Thymus (tissue), 11 donors: ENCODE measurements at regions not wholly inside any gene's neighbourhood (a gene's known extent, or its start where the extent isn't known, plus 50 kb on each side); places are given as distances from the start of the nearest gene placed in this dataset.

ENCODE experiments used
- DNase-seq, 9 donors: peaks; one replicate each; pipeline ENCODE4 v3.0.0-alpha.2; 2013; ENCODE audit warnings: low spot score in 9 of 9, low read depth in 6 of 9, missing footprints in 1 of 9
- H3K27ac ChIP-seq, 2 donors: one replicate each; pipeline ENCODE4 v1.5.1; 2013; ENCODE audit warnings: control low read depth in 1 of 2, low read depth in 1 of 2, low read length in 1 of 2, mild to moderate bottlenecking in 1 of 2, moderate library complexity in 1 of 2
- H3K27me3 ChIP-seq, 2 donors: one replicate each; pipeline ENCODE4 v1.5.1; 2013; ENCODE audit warnings: low read length in 1 of 2; ENCODE audit not compliant: control insufficient read depth in 2 of 2, insufficient read depth in 1 of 2
- H3K36me3 ChIP-seq, 2 donors: one replicate each; pipeline ENCODE4 v1.5.1; 2013; ENCODE audit warnings: low read length in 1 of 2, mild to moderate bottlenecking in 1 of 2, moderate library complexity in 1 of 2; ENCODE audit not compliant: control insufficient read depth in 2 of 2, insufficient read depth in 2 of 2
- H3K4me1 ChIP-seq, 2 donors: one replicate each; pipeline ENCODE4 v1.5.1; 2013; ENCODE audit warnings: low read length in 2 of 2; ENCODE audit not compliant: control insufficient read depth in 2 of 2, insufficient read depth in 2 of 2
- H3K4me3 ChIP-seq, 2 donors: one replicate each; pipeline ENCODE4 v1.5.1; 2013; ENCODE audit warnings: low read length in 2 of 2, control low read depth in 1 of 2, mild to moderate bottlenecking in 1 of 2
- H3K9me3 ChIP-seq, 2 donors: one replicate each; pipeline ENCODE4 v1.5.1; 2013; ENCODE audit warnings: low read length in 1 of 2, mild to moderate bottlenecking in 1 of 2; ENCODE audit not compliant: control insufficient read depth in 2 of 2, insufficient read depth in 1 of 2
- WGBS: extraction: QIAGEN DNeasy Blood & Tissue Kit; methylation state at CpG from one replicate; pipeline ENCODE4 v1.1.7; 2013; 5-methylcytosine and 5-hydroxymethylcytosine counted together
- donor health status: healthy.

DNA sequence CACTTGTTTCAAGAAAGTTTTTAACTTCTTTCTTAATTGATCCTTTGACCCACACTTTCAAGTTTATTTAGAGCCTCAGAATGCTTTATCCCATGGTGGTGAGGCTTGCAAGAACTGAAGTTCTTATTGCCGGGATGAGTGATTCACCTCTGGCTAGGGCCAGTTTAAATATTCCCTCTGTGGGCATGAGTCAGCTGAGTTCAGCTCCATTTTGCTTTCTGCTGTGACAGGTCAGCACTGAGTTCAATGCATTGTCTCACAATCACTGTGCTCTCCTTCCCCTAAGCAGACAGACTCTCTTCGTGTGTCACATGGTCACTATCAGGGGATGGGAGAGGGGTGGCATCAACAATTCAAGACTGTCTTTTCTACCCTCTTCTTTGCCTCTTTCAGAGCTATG, 514.6 kb upstream of the FBXO33 start:
- H3K4me1 ChIP-seq, result no peaks in the 10 kb centered on the region
- no peaks in the 10 kb centered on the region for H3K9me3 ChIP-seq
- H3K27ac ChIP-seq, result no peak overlapping the region
- H3K4me3 ChIP-seq, result no peak overlapping the region
- H3K36me3 ChIP-seq, result no peaks in the 10 kb centered on the region
- WGBS, result 90% methylated on average over 2 of the region's 2 CpGs
- DNase-seq, result no peak
- H3K27me3 ChIP-seq, result no peaks in the 10 kb centered on the region

DNA sequence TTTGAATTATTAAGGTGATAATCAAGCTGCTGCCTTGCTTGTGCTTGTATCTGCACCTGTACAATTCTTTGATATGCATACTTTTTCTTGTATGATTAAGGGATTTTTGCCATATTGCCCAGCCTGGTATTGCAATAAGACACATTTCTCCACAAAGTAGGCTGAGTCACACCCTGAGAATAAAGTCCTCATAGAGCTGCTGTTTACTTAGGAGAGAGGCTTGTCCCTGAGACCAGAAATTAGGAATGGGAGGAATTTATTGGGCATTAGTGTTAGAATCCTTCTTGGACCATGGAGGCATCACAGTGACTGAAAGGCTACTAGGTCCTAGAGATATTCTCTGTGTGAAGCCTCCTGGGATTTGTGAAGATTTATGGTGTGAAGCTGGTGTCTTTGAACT, 506.8 kb upstream of the FBXO33 start:
- Histone ChIP-seq H3K36me3 (no peaks in the 10 kb centered on the region), H3K9me3 (no peaks in the 10 kb centered on the region), H3K4me1 (no peaks in the 10 kb centered on the region), H3K27me3 (no peaks in the 10 kb centered on the region), H3K4me3 (no peak overlapping the region), H3K27ac (no peak overlapping the region)
- no peak for DNase-seq

- no peak for DNase-seq
These were observed 480.2 kb upstream of the FBXO33 start for GRCh38 chr14:39912192-39913100.

GRCh38 chr14:39897657-39898056, 465.4 kb upstream of the FBXO33 start:
- DNase-seq, result no peak
- Histone ChIP-seq H3K27ac (no peak overlapping the region), H3K4me3 (no peak overlapping the region), H3K9me3 (no peaks in the 10 kb centered on the region), H3K27me3 (no peaks in the 10 kb centered on the region), H3K36me3 (no peaks in the 10 kb centered on the region), H3K4me1 (no peaks in the 10 kb centered on the region)
- 96% methylated on average over 2 of the region's 2 CpGs for WGBS

More at GRCh38 chr14:39912192-39913100, 480.2 kb upstream of the FBXO33 start:
- Histone ChIP-seq H3K4me3 (no peak overlapping the region), H3K4me1 (no peaks in the 10 kb centered on the region), H3K27ac (no peak overlapping the region), H3K27me3 (no peaks in the 10 kb centered on the region), H3K9me3 (no peaks in the 10 kb centered on the region), H3K36me3 (no peaks in the 10 kb centered on the region)
- WGBS, result 87% methylated on average over 6 of the region's 6 CpGs

DNA sequence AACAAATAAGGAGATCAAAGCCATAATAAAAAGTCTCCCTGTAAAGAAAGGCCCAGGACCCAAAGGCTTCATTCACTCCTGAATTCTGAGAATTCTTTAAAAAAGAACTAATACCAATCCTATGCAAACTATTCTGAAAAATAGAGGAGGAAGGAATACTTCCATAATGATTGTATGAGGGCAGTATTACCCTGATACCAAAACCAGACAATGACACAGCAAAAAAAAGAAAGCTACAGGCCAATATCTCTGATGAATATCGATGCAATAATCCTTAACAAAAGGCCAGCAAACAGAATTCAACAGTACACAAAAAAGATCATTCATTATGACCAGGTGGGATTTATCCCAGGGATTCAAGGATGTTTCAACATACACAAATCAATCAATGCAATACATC, 457.8 kb upstream of the FBXO33 start:
- Histone ChIP-seq H3K4me3 (no peak overlapping the region), H3K9me3 (peaks cover 1 to 6% of the 10 kb centered on the region in 2 donors), H3K36me3 (no peaks in the 10 kb centered on the region), H3K27ac (no peak overlapping the region), H3K27me3 (no peaks in the 10 kb centered on the region), H3K4me1 (no peaks in the 10 kb centered on the region)
- no peak for DNase-seq
- 92% methylated on average over 1 of the region's 1 CpG for WGBS

GRCh38 chr14:39884091-39884490, 451.9 kb upstream of the FBXO33 start:
- H3K4me3 ChIP-seq, result no peak overlapping the region
- peaks cover 1 to 6% of the 10 kb centered on the region in 2 donors for H3K9me3 ChIP-seq
- no peak for DNase-seq
- no peaks in the 10 kb centered on the region for H3K4me1 ChIP-seq
- no peaks in the 10 kb centered on the region for H3K27me3 ChIP-seq
- no peak overlapping the region for H3K27ac ChIP-seq
- H3K36me3 ChIP-seq, result no peaks in the 10 kb centered on the region

DNA sequence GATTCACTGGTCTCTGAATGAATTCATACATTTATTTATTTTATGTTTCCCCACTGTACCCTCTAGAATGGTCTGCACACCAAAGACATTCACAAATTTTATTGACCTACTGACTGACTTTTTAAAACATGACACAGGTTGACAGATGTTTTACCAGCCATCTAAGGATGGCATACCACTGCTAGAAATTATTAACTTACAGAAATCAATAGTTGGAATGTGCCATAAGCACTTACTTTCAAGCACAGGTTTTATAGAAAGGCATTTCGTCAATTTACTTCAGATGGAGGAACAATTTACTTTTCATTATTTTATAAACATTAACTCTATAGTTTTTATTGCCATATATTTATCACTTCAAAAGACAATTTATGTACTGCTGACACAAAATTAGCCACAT, 448.7 kb upstream of the FBXO33 start:
- Histone ChIP-seq H3K4me1 (no peaks in the 10 kb centered on the region), H3K9me3 (peaks cover 0 to 4% of the 10 kb centered on the region in 2 donors), H3K27ac (no peak overlapping the region), H3K4me3 (no peak overlapping the region), H3K36me3 (no peaks in the 10 kb centered on the region), H3K27me3 (no peaks in the 10 kb centered on the region)
- DNase-seq, result no peak
- WGBS, result 97% methylated on average over 1 of the region's 1 CpG

DNA sequence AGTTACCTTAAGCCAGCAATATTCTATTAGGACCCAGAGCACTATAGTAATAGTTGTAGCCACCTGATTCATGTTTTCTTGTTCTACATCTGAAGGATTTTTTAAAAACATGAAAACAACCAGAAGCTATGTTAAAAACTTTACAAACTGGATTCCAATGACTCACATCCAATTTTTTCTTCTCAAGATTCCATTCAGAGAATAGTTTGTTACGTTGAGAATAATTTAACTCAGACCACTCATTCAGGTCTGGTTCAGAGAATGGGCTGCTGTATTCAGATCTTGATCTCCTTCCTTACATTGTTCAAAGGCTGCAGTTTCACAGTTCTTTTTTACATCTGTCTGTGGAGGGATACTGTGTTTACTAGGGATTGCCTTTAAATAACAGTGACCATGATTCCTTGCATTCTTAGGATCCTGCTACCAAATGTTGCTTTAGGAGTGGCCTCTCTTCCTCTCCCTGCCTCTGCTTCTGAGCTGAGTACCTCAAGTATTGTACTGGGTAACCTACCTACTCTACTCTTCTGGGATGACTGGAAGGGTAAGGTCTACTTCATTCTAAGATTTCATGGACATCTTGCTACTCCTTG, 448.0 kb upstream of the FBXO33 start:
- no peak for DNase-seq
- WGBS, result 24% methylated on average over 1 of the region's 1 CpG
- H3K27me3 ChIP-seq, result no peaks in the 10 kb centered on the region

GRCh38 chr14:39877577-39878190, 445.5 kb upstream of the FBXO33 start:
- no peak for DNase-seq
- 72% methylated on average over 4 of the region's 4 CpGs for WGBS
- H3K4me1 ChIP-seq, result no peaks in the 10 kb centered on the region
- no peaks in the 10 kb centered on the region for H3K27me3 ChIP-seq
- H3K27ac ChIP-seq, result no peak overlapping the region
- H3K36me3 ChIP-seq, result no peaks in the 10 kb centered on the region
- H3K9me3 ChIP-seq, result no peaks in the 10 kb centered on the region
- H3K4me3 ChIP-seq, result no peak overlapping the region

More for the DNA sequence above, 448.0 kb upstream of the FBXO33 start:
- Histone ChIP-seq H3K36me3 (no peaks in the 10 kb centered on the region), H3K9me3 (no peaks in the 10 kb centered on the region), H3K4me1 (no peaks in the 10 kb centered on the region), H3K27ac (no peak overlapping the region), H3K4me3 (no peak overlapping the region)
